ENCODE measurements at regions not wholly inside any gene's neighbourhood (a gene's known extent, or its start where the extent isn't known, plus 50 kb on each side); places are given as distances from the start of the nearest gene placed in this dataset.

DNA sequence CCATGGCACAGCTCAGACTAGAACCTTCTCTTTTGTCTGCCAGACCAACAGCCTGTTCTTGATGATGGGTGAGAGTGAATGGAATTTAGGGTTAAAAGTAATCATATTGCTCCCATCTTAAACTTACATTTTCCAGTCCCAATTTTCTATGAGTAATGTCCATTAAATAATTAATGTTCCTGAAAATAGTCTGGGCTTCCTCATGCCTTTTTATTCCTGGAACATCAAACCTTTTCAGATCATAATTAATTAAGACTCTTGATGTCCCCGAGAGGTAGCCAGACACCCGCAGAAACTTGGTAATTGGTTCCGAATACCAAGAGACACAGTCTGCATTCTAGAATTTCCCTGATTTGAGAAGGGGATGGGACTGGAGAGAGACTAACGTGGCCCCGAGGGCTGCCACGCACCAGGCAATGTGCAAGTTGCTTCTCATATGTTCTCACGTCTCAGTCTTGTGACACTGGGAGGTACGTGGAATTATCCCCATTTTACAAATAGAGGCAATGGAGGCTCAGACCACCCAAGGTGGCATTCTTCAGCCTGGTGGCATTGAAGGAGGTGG is 78.6 kb upstream of the TOX2 start:
- no peak for ATAC-seq
- Histone ChIP-seq H3K9me3 (no peaks in the 10 kb centered on the region), H3K27ac (no peak overlapping the region)

DNA sequence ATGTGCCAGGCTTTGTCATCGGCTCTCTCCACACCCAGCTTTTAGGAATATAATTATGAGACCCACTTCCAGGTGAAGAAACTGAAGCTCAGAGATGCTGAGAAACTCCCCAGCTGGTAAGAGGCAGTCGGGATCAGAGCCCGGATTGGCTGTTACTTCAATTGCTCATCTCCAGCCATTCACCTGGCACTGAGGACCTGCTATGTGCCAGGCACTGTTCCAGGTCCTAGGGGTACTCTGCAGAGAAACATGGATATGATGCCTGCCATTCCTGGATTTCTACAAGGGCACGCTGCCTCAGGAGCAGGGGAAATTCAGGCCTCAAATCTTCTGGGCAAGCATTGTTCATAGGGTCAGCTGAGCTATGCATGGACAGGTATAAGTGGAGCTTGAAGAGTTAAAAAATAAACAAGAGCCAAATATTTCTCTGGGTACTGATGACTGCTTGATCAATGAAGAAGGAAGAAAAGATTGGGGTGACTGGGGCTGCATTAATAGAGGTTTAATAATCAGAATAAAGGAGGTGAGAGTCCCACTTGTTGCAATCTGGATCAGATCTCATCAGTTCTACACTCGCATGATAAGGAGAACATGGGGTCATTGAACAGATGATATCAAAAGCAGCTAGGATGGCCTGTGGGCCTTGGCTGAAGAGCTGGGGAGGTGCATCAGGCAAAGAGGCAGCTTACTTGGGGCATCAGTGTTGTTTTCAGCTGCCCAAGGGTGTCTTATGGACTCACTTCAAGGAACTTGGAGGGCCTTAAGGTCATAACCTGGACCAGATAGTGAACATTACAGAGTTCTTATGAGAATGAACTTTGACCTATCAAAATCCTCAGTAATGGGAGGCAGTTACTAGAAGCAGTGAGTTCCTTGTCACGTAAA is 80.9 kb upstream of the TOX2 start:
- H3K27me3 ChIP-seq: no peaks in the 10 kb centered on the region
- no peaks in the 10 kb centered on the region for H3K36me3 ChIP-seq
- no peaks in the 10 kb centered on the region for H3K9me3 ChIP-seq
- H3K4me1 ChIP-seq: no peaks in the 10 kb centered on the region
- DNase-seq: no peak
- WGBS (ENCODE audit: insufficient coverage, low coverage, low lambda C conversion rate, missing lambda C conversion rate): 54% methylated on average over 5 of the region's 6 CpGs
- intact Hi-C loops (cut with DNase I): loop anchor here in 1 of 2 donors (10.0 kb wide), 1 partner anchor 79 kb away; no protein-coding TSS in a partner anchor
- no peak overlapping the region for H3K4me3 ChIP-seq
- TF ChIP-seq POLR2A (IDR thresholded peaks at IDR 0.05): no peak
- TF ChIP-seq, protein P1, sequence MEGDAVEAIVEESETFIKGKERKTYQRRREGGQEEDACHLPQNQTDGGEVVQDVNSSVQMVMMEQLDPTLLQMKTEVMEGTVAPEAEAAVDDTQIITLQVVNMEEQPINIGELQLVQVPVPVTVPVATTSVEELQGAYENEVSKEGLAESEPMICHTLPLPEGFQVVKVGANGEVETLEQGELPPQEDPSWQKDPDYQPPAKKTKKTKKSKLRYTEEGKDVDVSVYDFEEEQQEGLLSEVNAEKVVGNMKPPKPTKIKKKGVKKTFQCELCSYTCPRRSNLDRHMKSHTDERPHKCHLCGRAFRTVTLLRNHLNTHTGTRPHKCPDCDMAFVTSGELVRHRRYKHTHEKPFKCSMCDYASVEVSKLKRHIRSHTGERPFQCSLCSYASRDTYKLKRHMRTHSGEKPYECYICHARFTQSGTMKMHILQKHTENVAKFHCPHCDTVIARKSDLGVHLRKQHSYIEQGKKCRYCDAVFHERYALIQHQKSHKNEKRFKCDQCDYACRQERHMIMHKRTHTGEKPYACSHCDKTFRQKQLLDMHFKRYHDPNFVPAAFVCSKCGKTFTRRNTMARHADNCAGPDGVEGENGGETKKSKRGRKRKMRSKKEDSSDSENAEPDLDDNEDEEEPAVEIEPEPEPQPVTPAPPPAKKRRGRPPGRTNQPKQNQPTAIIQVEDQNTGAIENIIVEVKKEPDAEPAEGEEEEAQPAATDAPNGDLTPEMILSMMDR (IDR thresholded peaks at IDR 0.05): no peak
- H3K27ac ChIP-seq: no peak overlapping the region
- no peak for ATAC-seq

More for the DNA sequence above, 78.6 kb upstream of the TOX2 start:
- Histone ChIP-seq H3K4me3 (no peak overlapping the region), H3K4me1 (no peaks in the 10 kb centered on the region), H3K36me3 (no peaks in the 10 kb centered on the region), H3K27me3 (no peaks in the 10 kb centered on the region)
- no peak for DNase-seq
- intact Hi-C loops (cut with DNase I): loop anchor here in 1 of 2 donors (10.0 kb wide), 1 partner anchor 81 kb away; no protein-coding TSS in a partner anchor
- WGBS (ENCODE audit: insufficient coverage, low coverage, low lambda C conversion rate, missing lambda C conversion rate): 84% methylated on average over 7 of the region's 8 CpGs
- no peak for TF ChIP-seq POLR2A (IDR thresholded peaks at IDR 0.05)
- TF ChIP-seq, protein P1 (IDR thresholded peaks at IDR 0.05): no peak

DNA sequence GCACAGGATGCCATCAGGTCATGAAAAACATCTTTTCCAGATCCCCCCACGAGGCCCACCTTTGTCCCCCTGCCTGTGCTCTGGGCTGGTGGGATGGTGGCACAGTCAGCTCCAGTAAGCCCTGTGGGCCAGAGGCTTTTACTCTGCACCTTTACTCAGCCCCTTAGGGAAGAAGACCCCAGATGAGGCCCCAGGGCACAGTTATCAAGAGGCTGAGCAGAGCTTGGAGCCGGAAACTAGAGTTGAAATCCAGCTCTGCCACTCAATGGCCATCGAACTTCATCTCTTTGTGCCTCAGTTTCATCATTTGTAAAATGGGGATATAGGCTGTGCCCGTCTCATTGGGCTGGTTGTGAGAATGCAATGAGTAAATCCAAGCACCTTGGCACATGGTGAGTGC is 81.7 kb upstream of the TOX2 start:
- Histone ChIP-seq H3K27ac (no peak overlapping the region), H3K36me3 (no peaks in the 10 kb centered on the region), H3K27me3 (no peaks in the 10 kb centered on the region), H3K9me3 (no peaks in the 10 kb centered on the region), H3K4me3 (no peak overlapping the region), H3K4me1 (no peaks in the 10 kb centered on the region)
- 33% methylated on average over 1 of the region's 4 CpGs for WGBS (ENCODE audit: insufficient coverage, low coverage, low lambda C conversion rate, missing lambda C conversion rate)
- intact Hi-C loops (cut with DNase I): loop anchor here in 1 of 2 donors (10.0 kb wide), 1 partner anchor 78 kb away; no protein-coding TSS in a partner anchor
- ATAC-seq (no peak), DNase-seq (peak in 1 of 3 donors; percentile 18)
- no peak for TF ChIP-seq POLR2A (IDR thresholded peaks at IDR 0.05)
- TF ChIP-seq, protein P1 (IDR thresholded peaks at IDR 0.05): no peak

DNA sequence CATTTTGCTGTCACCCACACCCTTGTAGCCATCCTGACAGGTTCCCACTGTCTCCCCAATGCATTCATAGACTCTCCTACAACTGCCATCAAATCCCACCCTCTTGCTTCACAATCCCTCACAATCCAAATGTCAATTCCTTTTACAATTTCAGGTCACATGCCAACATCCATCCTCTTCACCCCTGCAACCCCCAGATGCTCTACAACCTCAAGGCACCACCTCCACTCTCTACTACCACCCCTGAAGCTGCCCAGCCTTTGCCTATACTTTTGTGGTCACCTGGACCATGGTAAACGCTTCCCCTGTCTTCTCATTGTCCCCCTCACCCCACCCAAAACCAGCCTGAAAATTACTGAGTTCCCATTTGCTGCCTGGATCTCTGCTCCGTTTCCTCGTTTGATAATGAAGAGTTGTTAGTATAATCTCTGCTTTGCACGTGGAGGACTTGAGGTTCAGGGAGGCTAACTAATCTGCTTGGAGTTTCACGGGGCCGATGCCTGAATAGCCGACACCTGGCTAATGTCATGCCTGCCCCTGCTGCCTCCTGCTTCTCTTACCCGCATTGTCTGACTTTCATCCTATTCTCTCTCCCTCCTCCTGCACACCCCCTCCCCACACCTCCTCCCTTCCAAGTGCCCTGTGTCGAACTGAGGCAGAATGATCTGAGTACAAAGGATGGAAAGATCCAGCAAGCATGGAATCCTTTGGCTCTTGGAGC is 82.4 kb upstream of the TOX2 start:
- H3K4me3 ChIP-seq: no peak overlapping the region
- DNase-seq (peak in 1 of 3 donors; percentile 20), ATAC-seq (no peak)
- WGBS (ENCODE audit: insufficient coverage, low coverage, low lambda C conversion rate, missing lambda C conversion rate): 37% methylated on average over 8 of the region's 9 CpGs
- no peak for TF ChIP-seq POLR2A (IDR thresholded peaks at IDR 0.05)
- TF ChIP-seq, protein P1 (IDR thresholded peaks at IDR 0.05): no peak
- intact Hi-C loops (cut with DNase I): loop anchor here in 1 of 2 donors (10.0 kb wide), 1 partner anchor 77 kb away; no protein-coding TSS in a partner anchor
- no peaks in the 10 kb centered on the region for H3K4me1 ChIP-seq
- no peaks in the 10 kb centered on the region for H3K27me3 ChIP-seq
- no peak overlapping the region for H3K27ac ChIP-seq
- H3K9me3 ChIP-seq: no peaks in the 10 kb centered on the region
- no peaks in the 10 kb centered on the region for H3K36me3 ChIP-seq

Measured in right lobe of liver (tissue), 6 donors.